ENCODE measurements at regions not wholly inside any gene's neighbourhood (a gene's known extent, or its start where the extent isn't known, plus 50 kb on each side); places are given as distances from the start of the nearest gene placed in this dataset.

DNA sequence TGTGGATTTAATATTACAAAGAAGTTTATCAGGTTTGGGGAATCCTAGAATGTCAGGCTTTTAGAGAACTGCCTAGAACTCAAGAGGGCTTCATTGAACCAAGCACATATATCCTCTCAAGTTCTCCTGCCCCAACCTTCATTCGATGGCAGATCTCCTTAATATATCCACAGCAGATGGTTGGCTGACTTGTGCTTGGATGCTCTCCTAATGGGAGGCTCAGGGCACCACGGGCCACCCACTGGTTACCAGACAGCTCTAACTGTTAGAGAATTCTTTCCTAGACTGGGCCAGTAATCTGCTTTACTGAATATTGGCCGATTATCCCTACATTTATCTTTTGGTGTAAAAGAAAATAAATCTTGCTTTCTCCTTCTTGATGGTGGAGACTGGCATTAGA lies 87.2 kb upstream of the ATP8B1 start:
- no peak for DNase-seq (ENCODE audit: low read depth, low spot score)
- intact Hi-C loops (cut with micrococcal nuclease; ENCODE audit: unreplicated experiment) = no loop called here
- BruUV-seq (replicated peaks) = no TSS peak
- POLR2A ChIA-PET = no interaction called here
- Histone ChIP-seq H3K9me3 (ENCODE audit: control insufficient read depth, insufficient read depth, low read depth, low read length) (no peaks in the 10 kb centered on the region), H3K36me3 (ENCODE audit: control insufficient read depth, insufficient read depth, low read length) (no peaks in the 10 kb centered on the region), H3K4me1 (ENCODE audit: control insufficient read depth, insufficient read depth, low read length) (no peaks in the 10 kb centered on the region), H3K4me3 (ENCODE audit: low read depth in 2 of 2, low read length in 2 of 2) (no peak overlapping the region), H3K27me3 (ENCODE audit: control insufficient read depth, insufficient read depth, low read length) (no peaks in the 10 kb centered on the region), H3K27ac (ENCODE audit: low read length) (no peak overlapping the region)
- CTCF ChIA-PET = no interaction called here
- ATAC-seq = no peak
- TF ChIP-seq, protein P1, sequence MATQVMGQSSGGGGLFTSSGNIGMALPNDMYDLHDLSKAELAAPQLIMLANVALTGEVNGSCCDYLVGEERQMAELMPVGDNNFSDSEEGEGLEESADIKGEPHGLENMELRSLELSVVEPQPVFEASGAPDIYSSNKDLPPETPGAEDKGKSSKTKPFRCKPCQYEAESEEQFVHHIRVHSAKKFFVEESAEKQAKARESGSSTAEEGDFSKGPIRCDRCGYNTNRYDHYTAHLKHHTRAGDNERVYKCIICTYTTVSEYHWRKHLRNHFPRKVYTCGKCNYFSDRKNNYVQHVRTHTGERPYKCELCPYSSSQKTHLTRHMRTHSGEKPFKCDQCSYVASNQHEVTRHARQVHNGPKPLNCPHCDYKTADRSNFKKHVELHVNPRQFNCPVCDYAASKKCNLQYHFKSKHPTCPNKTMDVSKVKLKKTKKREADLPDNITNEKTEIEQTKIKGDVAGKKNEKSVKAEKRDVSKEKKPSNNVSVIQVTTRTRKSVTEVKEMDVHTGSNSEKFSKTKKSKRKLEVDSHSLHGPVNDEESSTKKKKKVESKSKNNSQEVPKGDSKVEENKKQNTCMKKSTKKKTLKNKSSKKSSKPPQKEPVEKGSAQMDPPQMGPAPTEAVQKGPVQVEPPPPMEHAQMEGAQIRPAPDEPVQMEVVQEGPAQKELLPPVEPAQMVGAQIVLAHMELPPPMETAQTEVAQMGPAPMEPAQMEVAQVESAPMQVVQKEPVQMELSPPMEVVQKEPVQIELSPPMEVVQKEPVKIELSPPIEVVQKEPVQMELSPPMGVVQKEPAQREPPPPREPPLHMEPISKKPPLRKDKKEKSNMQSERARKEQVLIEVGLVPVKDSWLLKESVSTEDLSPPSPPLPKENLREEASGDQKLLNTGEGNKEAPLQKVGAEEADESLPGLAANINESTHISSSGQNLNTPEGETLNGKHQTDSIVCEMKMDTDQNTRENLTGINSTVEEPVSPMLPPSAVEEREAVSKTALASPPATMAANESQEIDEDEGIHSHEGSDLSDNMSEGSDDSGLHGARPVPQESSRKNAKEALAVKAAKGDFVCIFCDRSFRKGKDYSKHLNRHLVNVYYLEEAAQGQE (IDR thresholded peaks at IDR 0.05; ENCODE audit: insufficient read depth in 1 of 2, low read depth in 2 of 2, low read length in 1 of 2) = no peak
- TF ChIP-seq, protein P2, sequence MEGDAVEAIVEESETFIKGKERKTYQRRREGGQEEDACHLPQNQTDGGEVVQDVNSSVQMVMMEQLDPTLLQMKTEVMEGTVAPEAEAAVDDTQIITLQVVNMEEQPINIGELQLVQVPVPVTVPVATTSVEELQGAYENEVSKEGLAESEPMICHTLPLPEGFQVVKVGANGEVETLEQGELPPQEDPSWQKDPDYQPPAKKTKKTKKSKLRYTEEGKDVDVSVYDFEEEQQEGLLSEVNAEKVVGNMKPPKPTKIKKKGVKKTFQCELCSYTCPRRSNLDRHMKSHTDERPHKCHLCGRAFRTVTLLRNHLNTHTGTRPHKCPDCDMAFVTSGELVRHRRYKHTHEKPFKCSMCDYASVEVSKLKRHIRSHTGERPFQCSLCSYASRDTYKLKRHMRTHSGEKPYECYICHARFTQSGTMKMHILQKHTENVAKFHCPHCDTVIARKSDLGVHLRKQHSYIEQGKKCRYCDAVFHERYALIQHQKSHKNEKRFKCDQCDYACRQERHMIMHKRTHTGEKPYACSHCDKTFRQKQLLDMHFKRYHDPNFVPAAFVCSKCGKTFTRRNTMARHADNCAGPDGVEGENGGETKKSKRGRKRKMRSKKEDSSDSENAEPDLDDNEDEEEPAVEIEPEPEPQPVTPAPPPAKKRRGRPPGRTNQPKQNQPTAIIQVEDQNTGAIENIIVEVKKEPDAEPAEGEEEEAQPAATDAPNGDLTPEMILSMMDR (IDR thresholded peaks at IDR 0.05) = no peak
- TF ChIP-seq POLR2AphosphoS5 (IDR thresholded peaks at IDR 0.05; ENCODE audit: low read depth, low read length) (no peak), TCF7L2 (IDR thresholded peaks at IDR 0.05; ENCODE audit: low read depth, low read length) (no peak), SIN3A (IDR thresholded peaks at IDR 0.05; ENCODE audit: borderline replicate concordance, insufficient read depth, low read depth, low read length) (no peak)
- in situ Hi-C loops (cut with HindIII; ENCODE audit: low pct_unique_long_range_greater_than_20kb, low sequenced_read_pairs) = no loop called here

DNA sequence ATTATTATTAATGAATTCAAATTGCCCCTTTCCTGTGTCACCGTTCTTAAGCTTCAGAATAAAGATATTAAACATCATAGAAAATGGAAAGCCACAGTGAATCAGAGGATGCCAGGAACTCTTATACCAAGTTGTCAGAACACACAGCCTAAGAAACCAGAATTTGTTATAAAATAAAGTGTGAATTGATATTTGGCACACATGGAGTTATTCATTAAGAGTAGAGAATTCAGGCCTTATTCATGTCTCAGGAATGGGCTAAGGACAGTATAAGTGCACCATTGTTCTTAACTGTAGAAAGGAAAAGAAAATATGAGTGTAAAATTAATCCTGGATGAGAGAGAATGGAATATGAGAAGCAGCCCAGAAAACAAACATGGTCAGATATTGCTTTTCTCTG lies 86.7 kb upstream of the ATP8B1 start:
- Histone ChIP-seq H3K27me3 (ENCODE audit: control insufficient read depth, insufficient read depth, low read length) (no peaks in the 10 kb centered on the region), H3K9me3 (ENCODE audit: control insufficient read depth, insufficient read depth, low read depth, low read length) (no peaks in the 10 kb centered on the region), H3K4me3 (ENCODE audit: low read depth in 2 of 2, low read length in 2 of 2) (no peak overlapping the region), H3K4me1 (ENCODE audit: control insufficient read depth, insufficient read depth, low read length) (no peaks in the 10 kb centered on the region), H3K27ac (ENCODE audit: low read length) (no peak overlapping the region), H3K36me3 (ENCODE audit: control insufficient read depth, insufficient read depth, low read length) (no peaks in the 10 kb centered on the region)
- POLR2A ChIA-PET = no interaction called here
- CTCF ChIA-PET = no interaction called here
- in situ Hi-C loops (cut with HindIII; ENCODE audit: low pct_unique_long_range_greater_than_20kb, low sequenced_read_pairs) (no loop called here), intact Hi-C loops (cut with micrococcal nuclease; ENCODE audit: unreplicated experiment) (no loop called here)
- no peak for DNase-seq (ENCODE audit: low read depth, low spot score)
- TF ChIP-seq SIN3A (IDR thresholded peaks at IDR 0.05; ENCODE audit: borderline replicate concordance, insufficient read depth, low read depth, low read length) (no peak), POLR2AphosphoS5 (IDR thresholded peaks at IDR 0.05; ENCODE audit: low read depth, low read length) (no peak), TCF7L2 (IDR thresholded peaks at IDR 0.05; ENCODE audit: low read depth, low read length) (no peak)
- TF ChIP-seq, protein P2 (IDR thresholded peaks at IDR 0.05) = no peak
- TF ChIP-seq, protein P1 (IDR thresholded peaks at IDR 0.05; ENCODE audit: insufficient read depth in 1 of 2, low read depth in 2 of 2, low read length in 1 of 2) = no peak
- no TSS peak for BruUV-seq (replicated peaks)
- no peak for ATAC-seq

Data from Panc1 (cell line).